ENCODE measurements at regions not wholly inside any gene's neighbourhood (a gene's known extent, or its start where the extent isn't known, plus 50 kb on each side); places are given as distances from the start of the nearest gene placed in this dataset.

GRCh38 chr12:47305464-47305863 lies 225.7 kb upstream of the AMIGO2 start:
- DNase-seq, result no peak

DNA sequence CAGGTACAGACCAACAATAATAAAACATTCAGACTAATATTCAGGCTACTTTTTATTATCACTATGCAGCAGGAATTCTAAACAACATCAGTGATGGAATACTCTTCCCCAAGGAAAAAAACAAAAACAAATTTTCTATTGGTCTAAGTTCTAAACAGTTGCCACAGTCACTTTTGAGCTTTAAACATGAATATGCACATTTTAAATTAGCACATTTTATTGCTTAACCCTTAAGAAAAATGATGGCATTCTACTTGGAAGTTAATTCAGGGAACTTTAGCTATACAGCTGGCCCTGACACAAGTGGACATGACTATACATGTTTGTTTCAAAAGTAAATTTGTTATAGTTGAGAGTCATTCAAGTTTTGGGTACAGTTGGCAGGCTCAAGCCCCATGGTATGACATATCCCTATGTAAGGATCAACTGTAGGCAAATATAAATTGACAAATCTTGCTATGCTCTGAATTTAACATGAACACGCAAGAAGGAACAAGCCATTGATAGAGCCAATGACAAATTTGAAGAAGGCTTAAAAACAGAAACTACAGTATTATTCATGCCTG lies 224.3 kb upstream of the AMIGO2 start:
- DNase-seq, result no peak

DNA sequence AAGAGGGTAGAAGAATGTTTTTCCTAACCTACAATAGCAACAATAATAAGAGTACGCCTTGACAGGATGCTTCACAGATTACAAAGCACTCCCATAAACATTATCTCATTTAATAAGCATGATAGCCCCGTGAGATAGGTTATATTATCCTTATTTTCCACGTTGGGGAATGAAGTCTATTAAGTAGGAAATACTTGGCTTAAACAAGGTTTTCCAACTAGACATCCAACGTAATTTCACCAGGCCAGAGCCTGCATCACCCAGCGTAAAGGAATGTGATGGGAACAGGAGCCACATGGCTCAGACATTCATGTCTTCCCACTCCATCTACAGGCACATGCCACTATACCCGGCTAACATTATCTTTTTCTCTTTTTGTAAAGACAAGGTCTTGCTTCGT lies 223.4 kb upstream of the AMIGO2 start:
- DNase-seq, result no peak

GRCh38 chr12:47302111-47302671 lies 222.4 kb upstream of the AMIGO2 start:
- peak; percentile 16 to 75 for DNase-seq

DNA sequence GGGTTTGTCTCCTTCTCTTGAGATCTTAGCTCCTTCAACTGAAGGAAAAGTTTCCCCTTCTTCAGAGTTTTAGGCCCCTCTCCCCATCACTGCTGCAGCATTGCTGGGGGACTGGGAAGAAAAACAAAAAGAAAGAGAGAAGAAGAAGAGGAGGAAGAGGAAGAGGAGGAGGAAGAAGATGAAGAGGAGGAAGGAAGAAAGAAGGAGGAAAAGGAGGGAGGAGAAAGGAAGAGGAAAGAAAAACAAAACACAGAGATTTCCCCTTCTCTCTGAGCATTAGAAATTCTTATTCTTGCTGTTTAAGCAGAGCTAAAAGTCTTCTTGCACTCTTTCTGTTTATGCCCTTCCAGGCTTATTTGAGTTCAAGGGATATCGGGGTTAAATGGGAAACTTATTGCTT lies 219.8 kb upstream of the AMIGO2 start:
- DNase-seq, result no peak

DNA sequence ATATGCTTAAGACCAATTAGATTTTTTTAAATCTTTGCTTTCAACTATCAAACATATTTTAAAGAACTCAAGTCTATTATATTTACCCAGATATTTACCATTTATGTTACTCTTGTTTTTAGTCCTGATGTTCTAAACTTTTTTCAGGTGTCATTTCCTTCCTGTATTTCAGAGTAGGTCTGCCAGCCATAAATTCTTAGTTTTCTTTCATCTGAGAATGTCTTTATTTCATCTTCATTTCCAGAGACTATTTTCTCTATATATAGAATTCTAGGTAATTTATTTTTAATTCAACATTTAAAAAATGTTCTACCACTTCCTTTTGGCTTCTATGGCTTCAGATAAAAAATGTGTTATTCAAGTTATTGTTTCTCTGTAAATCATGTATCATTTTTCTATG lies 218.2 kb upstream of the AMIGO2 start:
- DNase-seq, result no peak

- no peak for DNase-seq
Measured at GRCh38 chr12:47296828-47297227, 217.1 kb upstream of the AMIGO2 start.

DNA sequence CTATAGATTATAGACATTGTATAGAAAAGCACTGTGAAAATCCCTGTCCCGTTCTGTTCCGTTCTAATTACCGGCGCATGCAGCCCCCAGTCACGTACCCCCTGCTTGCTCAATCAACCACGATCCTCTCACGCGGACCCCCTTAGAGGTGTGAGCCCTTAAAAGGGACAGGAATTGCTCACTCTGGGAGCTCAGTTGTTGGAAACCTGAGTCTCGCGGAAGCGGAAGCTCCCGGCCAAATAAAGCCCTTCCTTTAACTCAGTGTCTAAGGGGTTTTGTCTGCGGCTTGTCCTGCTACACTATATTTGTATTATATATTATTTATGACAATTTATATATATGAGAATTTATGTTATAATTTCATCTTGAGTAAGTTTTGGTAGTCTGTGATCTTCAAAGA lies 213.6 kb upstream of the AMIGO2 start:
- DNase-seq, result no peak

- DNase-seq, result peak; percentile 11 to 54
Measured at GRCh38 chr12:47286676-47287075, 206.9 kb upstream of the AMIGO2 start.
